Keratinocyte (primary cell): ENCODE measurements at regions not wholly inside any gene's neighbourhood (a gene's known extent, or its start where the extent isn't known, plus 50 kb on each side); places are given as distances from the start of the nearest gene placed in this dataset.

Source experiments
- EZH2 ChIP-seq: IDR thresholded peaks from one replicate; pipeline ENCODE4 v1.6.1; 2012; ENCODE audit warnings: inconsistent platforms, mild to moderate bottlenecking, low read length, moderate library complexity
- TF ChIP-seq, protein P1 (sequence below), 3 experiments: IDR thresholded peaks in 1 of 3; conservative IDR thresholded peaks in 1 of 3; optimal IDR thresholded peaks in 1 of 3; 2 replicates in 2 of 3; 3 replicates in 1 of 3; pipeline versions ENCODE3 to v1.5.1; 2011; ENCODE audit warnings: low read length in 3 of 3, mild to moderate bottlenecking in 3 of 3, moderate library complexity in 2 of 3, control low read depth in 1 of 3, inconsistent platforms in 1 of 3; ENCODE audit not compliant: insufficient read depth in 2 of 3; ENCODE audit errors: extremely low read depth in 1 of 3

DNA sequence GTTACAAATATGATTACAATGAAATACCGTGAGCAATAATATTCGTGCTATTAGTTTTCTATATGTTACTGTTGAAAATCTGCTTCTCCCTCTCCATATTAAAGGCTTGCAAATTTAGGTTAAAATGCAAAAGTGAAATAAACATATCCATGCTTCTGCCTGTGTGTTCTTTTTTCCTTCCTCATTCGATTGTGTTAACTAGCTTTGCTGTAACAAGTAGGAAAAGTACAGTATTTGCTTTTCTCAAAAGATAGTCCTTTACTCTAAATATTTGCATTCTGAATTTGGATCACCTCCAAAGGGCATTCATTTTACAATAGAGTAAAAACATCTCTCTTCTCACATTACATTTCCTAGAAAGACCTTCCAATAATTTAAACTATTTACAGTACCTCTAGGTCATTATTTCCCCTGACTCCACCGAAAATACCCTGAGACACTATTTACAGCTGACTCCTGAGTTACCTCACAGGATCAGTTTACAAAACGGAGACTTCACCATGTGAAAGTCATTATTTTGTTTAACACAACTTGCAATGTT lies 835.0 kb upstream of the FANCL start:
- TF ChIP-seq, protein P1, sequence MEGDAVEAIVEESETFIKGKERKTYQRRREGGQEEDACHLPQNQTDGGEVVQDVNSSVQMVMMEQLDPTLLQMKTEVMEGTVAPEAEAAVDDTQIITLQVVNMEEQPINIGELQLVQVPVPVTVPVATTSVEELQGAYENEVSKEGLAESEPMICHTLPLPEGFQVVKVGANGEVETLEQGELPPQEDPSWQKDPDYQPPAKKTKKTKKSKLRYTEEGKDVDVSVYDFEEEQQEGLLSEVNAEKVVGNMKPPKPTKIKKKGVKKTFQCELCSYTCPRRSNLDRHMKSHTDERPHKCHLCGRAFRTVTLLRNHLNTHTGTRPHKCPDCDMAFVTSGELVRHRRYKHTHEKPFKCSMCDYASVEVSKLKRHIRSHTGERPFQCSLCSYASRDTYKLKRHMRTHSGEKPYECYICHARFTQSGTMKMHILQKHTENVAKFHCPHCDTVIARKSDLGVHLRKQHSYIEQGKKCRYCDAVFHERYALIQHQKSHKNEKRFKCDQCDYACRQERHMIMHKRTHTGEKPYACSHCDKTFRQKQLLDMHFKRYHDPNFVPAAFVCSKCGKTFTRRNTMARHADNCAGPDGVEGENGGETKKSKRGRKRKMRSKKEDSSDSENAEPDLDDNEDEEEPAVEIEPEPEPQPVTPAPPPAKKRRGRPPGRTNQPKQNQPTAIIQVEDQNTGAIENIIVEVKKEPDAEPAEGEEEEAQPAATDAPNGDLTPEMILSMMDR (optimal IDR thresholded peaks at IDR 0.05 in 1 of 3, IDR thresholded peaks at IDR 0.05 in 1 of 3, conservative IDR thresholded peaks at IDR 0.05 in 1 of 3; ENCODE audit: extremely low read depth in 1 of 3, insufficient read depth in 2 of 3, low read length in 3 of 3), result no peak
- TF ChIP-seq EZH2, result no peak
